Chondrocyte (in vitro differentiated cells): ENCODE measurements at regions not wholly inside any gene's neighbourhood (a gene's known extent, or its start where the extent isn't known, plus 50 kb on each side); places are given as distances from the start of the nearest gene placed in this dataset.

Experiments used
- DNase-seq: peaks from one replicate; pipeline ENCODE4 v3.0.0; 2021; ENCODE audit warnings: mixed read lengths, low spot score
- H3K27ac Mint-ChIP-seq: one replicate; pipeline ENCODE4 v1.8.0; 2021; ENCODE audit warnings: mild to moderate bottlenecking, moderate library complexity, mixed read lengths; ENCODE audit not compliant: unreplicated experiment
- H3K27me3 Mint-ChIP-seq: 2 replicates; pipeline ENCODE4 v1.8.0; 2021; ENCODE audit warnings: low read depth, mixed read lengths
- H3K36me3 Mint-ChIP-seq: 2 replicates; pipeline ENCODE4 v1.8.0; 2021; ENCODE audit warnings: low read depth, mixed read lengths
- H3K4me1 Mint-ChIP-seq: 2 replicates; pipeline ENCODE4 v1.8.0; 2021; ENCODE audit warnings: low read depth, mild to moderate bottlenecking, mixed read lengths
- H3K4me3 Mint-ChIP-seq: one replicate; pipeline ENCODE4 v1.8.0; 2021; ENCODE audit warnings: mild to moderate bottlenecking, moderate library complexity, mixed read lengths; ENCODE audit not compliant: unreplicated experiment
- H3K9me3 Mint-ChIP-seq: 2 replicates; pipeline ENCODE4 v1.8.0; 2021; ENCODE audit warnings: low read depth, mixed read lengths
- CTCF ChIP-seq: fragments of 200-600 bp; sonication (generic); IDR thresholded peaks from 2 replicates; pipeline ENCODE4 v1.5.0; 2021; ENCODE audit warnings: antibody characterized with exemption, mild to moderate bottlenecking, moderate library complexity

GRCh38 chr15:47959617-47960413 lies 161.0 kb upstream of the SLC24A5 start:
- TF ChIP-seq CTCF: no peak
- Mint-ChIP-seq H3K27me3 (peaks cover 10% of the 10 kb centered on the region), H3K27ac (no peak overlapping the region), H3K36me3 (no peaks in the 10 kb centered on the region), H3K9me3 (no peaks in the 10 kb centered on the region), H3K4me1 (no peaks in the 10 kb centered on the region), H3K4me3 (no peak overlapping the region)
- no peak for DNase-seq

- Mint-ChIP-seq H3K4me1 (no peaks in the 10 kb centered on the region), H3K4me3 (no peak overlapping the region), H3K27ac (no peak overlapping the region), H3K9me3 (no peaks in the 10 kb centered on the region), H3K27me3 (peaks cover 14% of the 10 kb centered on the region), H3K36me3 (no peaks in the 10 kb centered on the region)
- DNase-seq: no peak
- TF ChIP-seq CTCF: no peak
Measured at GRCh38 chr15:47961401-47962090, 159.2 kb upstream of the SLC24A5 start.

GRCh38 chr15:47963265-47963664 lies 157.5 kb upstream of the SLC24A5 start:
- H3K27ac Mint-ChIP-seq: no peak overlapping the region
- H3K4me1 Mint-ChIP-seq: no peaks in the 10 kb centered on the region
- no peak for TF ChIP-seq CTCF
- peaks cover 16% of the 10 kb centered on the region for H3K27me3 Mint-ChIP-seq
- no peak overlapping the region for H3K4me3 Mint-ChIP-seq
- no peak for DNase-seq
- H3K9me3 Mint-ChIP-seq: no peaks in the 10 kb centered on the region
- H3K36me3 Mint-ChIP-seq: no peaks in the 10 kb centered on the region

- DNase-seq: no peak
- no peak overlapping the region for H3K4me3 Mint-ChIP-seq
- H3K36me3 Mint-ChIP-seq: no peaks in the 10 kb centered on the region
- H3K9me3 Mint-ChIP-seq: no peaks in the 10 kb centered on the region
- H3K4me1 Mint-ChIP-seq: no peaks in the 10 kb centered on the region
- TF ChIP-seq CTCF: no peak
- H3K27ac Mint-ChIP-seq: no peak overlapping the region
- peaks cover 16% of the 10 kb centered on the region for H3K27me3 Mint-ChIP-seq
Measured at GRCh38 chr15:47964229-47964628, 156.6 kb upstream of the SLC24A5 start.

- Mint-ChIP-seq H3K27me3 (peaks cover 16% of the 10 kb centered on the region), H3K9me3 (no peaks in the 10 kb centered on the region), H3K4me1 (no peaks in the 10 kb centered on the region), H3K36me3 (no peaks in the 10 kb centered on the region), H3K4me3 (no peak overlapping the region), H3K27ac (no peak overlapping the region)
- no peak for DNase-seq
- TF ChIP-seq CTCF: no peak
Measured at GRCh38 chr15:47965297-47965696, 155.5 kb upstream of the SLC24A5 start.
